ENCODE measurements at regions not wholly inside any gene's neighbourhood (a gene's known extent, or its start where the extent isn't known, plus 50 kb on each side); places are given as distances from the start of the nearest gene placed in this dataset.

GRCh38 chr16:51731160-51731559 lies 580.1 kb upstream of the SALL1 start:
- Mint-ChIP-seq H3K4me1 (ENCODE audit: unreplicated experiment) (peaks cover 12% of the 10 kb centered on the region), H3K27me3 (peaks cover 11% of the 10 kb centered on the region), H3K4me3 (no peak overlapping the region), H3K27ac (no peak overlapping the region), H3K9me3 (no peaks in the 10 kb centered on the region), H3K36me3 (no peaks in the 10 kb centered on the region)
- TF ChIP-seq CTCF (conservative IDR thresholded peaks at IDR 0.05) = no peak
- no peak for DNase-seq (ENCODE audit: extremely low spot score, unreplicated experiment)

- no peak for DNase-seq (ENCODE audit: extremely low spot score, unreplicated experiment)
- no peak overlapping the region for H3K27ac Mint-ChIP-seq
- no peak for TF ChIP-seq CTCF (conservative IDR thresholded peaks at IDR 0.05)
- H3K9me3 Mint-ChIP-seq = no peaks in the 10 kb centered on the region
- peaks cover 15% of the 10 kb centered on the region for H3K4me1 Mint-ChIP-seq (ENCODE audit: unreplicated experiment)
- no peaks in the 10 kb centered on the region for H3K27me3 Mint-ChIP-seq
- H3K36me3 Mint-ChIP-seq = no peaks in the 10 kb centered on the region
- H3K4me3 Mint-ChIP-seq = peak overlapping the region; percentile 12
Observed at GRCh38 chr16:51723036-51723724, 572.1 kb upstream of the SALL1 start.

- no peaks in the 10 kb centered on the region for H3K9me3 Mint-ChIP-seq
- no peak overlapping the region for H3K27ac Mint-ChIP-seq
- no peak for DNase-seq (ENCODE audit: extremely low spot score, unreplicated experiment)
- no peaks in the 10 kb centered on the region for H3K27me3 Mint-ChIP-seq
- peaks cover 15% of the 10 kb centered on the region for H3K4me1 Mint-ChIP-seq (ENCODE audit: unreplicated experiment)
- no peaks in the 10 kb centered on the region for H3K36me3 Mint-ChIP-seq
- no peak overlapping the region for H3K4me3 Mint-ChIP-seq
- TF ChIP-seq CTCF (conservative IDR thresholded peaks at IDR 0.05) = no peak
Observed at GRCh38 chr16:51722467-51722866, 571.4 kb upstream of the SALL1 start.

- H3K4me3 Mint-ChIP-seq = no peak overlapping the region
- TF ChIP-seq CTCF (conservative IDR thresholded peaks at IDR 0.05) = no peak
Observed at GRCh38 chr16:51719376-51719775, 568.3 kb upstream of the SALL1 start.

GRCh38 chr16:51716195-51716594 lies 565.1 kb upstream of the SALL1 start:
- no peak for TF ChIP-seq CTCF (conservative IDR thresholded peaks at IDR 0.05)
- Mint-ChIP-seq H3K27me3 (no peaks in the 10 kb centered on the region), H3K9me3 (no peaks in the 10 kb centered on the region), H3K36me3 (no peaks in the 10 kb centered on the region), H3K4me1 (ENCODE audit: unreplicated experiment) (no peaks in the 10 kb centered on the region), H3K27ac (no peak overlapping the region), H3K4me3 (no peak overlapping the region)
- DNase-seq (ENCODE audit: extremely low spot score, unreplicated experiment) = no peak

More at GRCh38 chr16:51719376-51719775, 568.3 kb upstream of the SALL1 start:
- Mint-ChIP-seq H3K27ac (no peak overlapping the region), H3K27me3 (no peaks in the 10 kb centered on the region), H3K36me3 (no peaks in the 10 kb centered on the region), H3K4me1 (ENCODE audit: unreplicated experiment) (peaks cover 15% of the 10 kb centered on the region), H3K9me3 (no peaks in the 10 kb centered on the region)
- DNase-seq (ENCODE audit: extremely low spot score, unreplicated experiment) = no peak
